GM12878 (cell line): ENCODE measurements at regions not wholly inside any gene's neighbourhood (a gene's known extent, or its start where the extent isn't known, plus 50 kb on each side); places are given as distances from the start of the nearest gene placed in this dataset.

Experiments used
- CTCF ChIP-seq, 3 experiments: IDR thresholded peaks in 2 of 3; conservative IDR thresholded peaks in 1 of 3; 2 replicates each; pipeline ENCODE4 v1.5.1; 2011; ENCODE audit warnings: low read depth in 3 of 3, low read length in 3 of 3, mild to moderate bottlenecking in 3 of 3, control low read depth in 2 of 3, moderate library complexity in 2 of 3, inconsistent platforms in 1 of 3, mixed read lengths in 1 of 3; ENCODE audit not compliant: control insufficient read depth in 2 of 3, insufficient read depth in 1 of 3; ENCODE audit errors: extremely low read depth in 1 of 3
- POLR2A ChIP-seq: IDR thresholded peaks from 2 replicates; pipeline ENCODE4 v1.6.1; 2011; ENCODE audit warnings: low read depth, mild to moderate bottlenecking, low read length
- POLR2AphosphoS2 ChIP-seq: IDR thresholded peaks from 2 replicates; pipeline ENCODE4 v1.6.1; 2011; ENCODE audit warnings: low read depth, mild to moderate bottlenecking, low read length, improper control_type of control experiment, moderate library complexity
- POU2F2 ChIP-seq: IDR thresholded peaks from 3 replicates; pipeline ENCODE4 v1.6.1; 2011; ENCODE audit warnings: low read depth, mild to moderate bottlenecking, low read length, borderline replicate concordance

GRCh38 chr21:35352793-35353192, 303.7 kb upstream of the RUNX1 start:
- TF ChIP-seq CTCF (IDR thresholded peaks at IDR 0.05 in 2 of 3, conservative IDR thresholded peaks at IDR 0.05 in 1 of 3; ENCODE audit: control insufficient read depth in 2 of 3, extremely low read depth in 1 of 3, insufficient read depth in 1 of 3, low read depth in 3 of 3, low read length in 3 of 3): no peak
- TF ChIP-seq POLR2A: no peak
- no peak for TF ChIP-seq POU2F2
- TF ChIP-seq POLR2AphosphoS2: no peak
